Chondrocyte (in vitro differentiated cells): ENCODE measurements at regions not wholly inside any gene's neighbourhood (a gene's known extent, or its start where the extent isn't known, plus 50 kb on each side); places are given as distances from the start of the nearest gene placed in this dataset.
"Not testable (repeated sequence)": the region's sequence is repeated elsewhere in the genome, so short reads cannot be mapped to it uniquely, and the experiment has no call there.

ENCODE experiments used
- DNase-seq: peaks from one replicate; pipeline ENCODE4 v3.0.0; 2021; ENCODE audit warnings: mixed read lengths, low spot score
- H3K27ac Mint-ChIP-seq: one replicate; pipeline ENCODE4 v1.8.0; 2021; ENCODE audit warnings: mild to moderate bottlenecking, moderate library complexity, mixed read lengths; ENCODE audit not compliant: unreplicated experiment
- H3K27me3 Mint-ChIP-seq: 2 replicates; pipeline ENCODE4 v1.8.0; 2021; ENCODE audit warnings: low read depth, mixed read lengths
- H3K36me3 Mint-ChIP-seq: 2 replicates; pipeline ENCODE4 v1.8.0; 2021; ENCODE audit warnings: low read depth, mixed read lengths
- H3K4me1 Mint-ChIP-seq: 2 replicates; pipeline ENCODE4 v1.8.0; 2021; ENCODE audit warnings: low read depth, mild to moderate bottlenecking, mixed read lengths
- H3K4me3 Mint-ChIP-seq: one replicate; pipeline ENCODE4 v1.8.0; 2021; ENCODE audit warnings: mild to moderate bottlenecking, moderate library complexity, mixed read lengths; ENCODE audit not compliant: unreplicated experiment
- H3K9me3 Mint-ChIP-seq: 2 replicates; pipeline ENCODE4 v1.8.0; 2021; ENCODE audit warnings: low read depth, mixed read lengths
- CTCF ChIP-seq: fragments of 200-600 bp; sonication (generic); IDR thresholded peaks from 2 replicates; pipeline ENCODE4 v1.5.0; 2021; ENCODE audit warnings: antibody characterized with exemption, mild to moderate bottlenecking, moderate library complexity

- no peaks in the 10 kb centered on the region for H3K4me1 Mint-ChIP-seq
- no peak overlapping the region for H3K4me3 Mint-ChIP-seq
- H3K27ac Mint-ChIP-seq: no peak overlapping the region
- peaks cover 59% of the 10 kb centered on the region for H3K9me3 Mint-ChIP-seq
- no peaks in the 10 kb centered on the region for H3K36me3 Mint-ChIP-seq
- no peak for TF ChIP-seq CTCF
- DNase-seq: no peak
- H3K27me3 Mint-ChIP-seq: no peaks in the 10 kb centered on the region
These were observed 185.1 kb upstream of the CNTNAP5 start for GRCh38 chr2:123840016-123840415.

- peaks cover 61% of the 10 kb centered on the region for H3K9me3 Mint-ChIP-seq
- H3K36me3 Mint-ChIP-seq: no peaks in the 10 kb centered on the region
These were observed 184.5 kb upstream of the CNTNAP5 start for GRCh38 chr2:123840574-123840973.

GRCh38 chr2:123851281-123851680 lies 173.8 kb upstream of the CNTNAP5 start:
- Mint-ChIP-seq H3K4me1 (no peaks in the 10 kb centered on the region), H3K27ac (no peak overlapping the region), H3K9me3 (peaks cover 41% of the 10 kb centered on the region), H3K36me3 (no peaks in the 10 kb centered on the region), H3K4me3 (no peak overlapping the region), H3K27me3 (no peaks in the 10 kb centered on the region)
- TF ChIP-seq CTCF: no peak
- no peak for DNase-seq

More at GRCh38 chr2:123840574-123840973, 184.5 kb upstream of the CNTNAP5 start:
- no peak for DNase-seq
- H3K4me3 Mint-ChIP-seq: no peak overlapping the region
- no peak for TF ChIP-seq CTCF
- H3K27me3 Mint-ChIP-seq: no peaks in the 10 kb centered on the region
- no peaks in the 10 kb centered on the region for H3K4me1 Mint-ChIP-seq
- H3K27ac Mint-ChIP-seq: no peak overlapping the region

GRCh38 chr2:123853161-123853560 lies 171.9 kb upstream of the CNTNAP5 start:
- H3K9me3 Mint-ChIP-seq: peaks cover 44% of the 10 kb centered on the region
- H3K27me3 Mint-ChIP-seq: no peaks in the 10 kb centered on the region
- no peak for DNase-seq
- H3K4me1 Mint-ChIP-seq: no peaks in the 10 kb centered on the region
- no peak overlapping the region for H3K27ac Mint-ChIP-seq
- no peak overlapping the region for H3K4me3 Mint-ChIP-seq
- H3K36me3 Mint-ChIP-seq: no peaks in the 10 kb centered on the region
- TF ChIP-seq CTCF: no peak

GRCh38 chr2:123859031-123859430 lies 166.1 kb upstream of the CNTNAP5 start:
- H3K27me3 Mint-ChIP-seq, H3K27ac Mint-ChIP-seq, H3K4me3 Mint-ChIP-seq: not testable (repeated sequence)

GRCh38 chr2:123864416-123864815 lies 160.7 kb upstream of the CNTNAP5 start:
- Mint-ChIP-seq H3K27me3 (no peaks in the 10 kb centered on the region), H3K4me1 (no peaks in the 10 kb centered on the region), H3K4me3 (no peak overlapping the region), H3K27ac (no peak overlapping the region), H3K36me3 (no peaks in the 10 kb centered on the region), H3K9me3 (peaks cover 17% of the 10 kb centered on the region)
- TF ChIP-seq CTCF: no peak
- no peak for DNase-seq

More at GRCh38 chr2:123859031-123859430, 166.1 kb upstream of the CNTNAP5 start:
- not testable (repeated sequence) for H3K4me1 Mint-ChIP-seq, H3K36me3 Mint-ChIP-seq, DNase-seq
- H3K9me3 Mint-ChIP-seq: peaks cover 51% of the 10 kb centered on the region
